Effector memory CD4-positive, alpha-beta T cell (primary cell): ENCODE measurements at regions not wholly inside any gene's neighbourhood (a gene's known extent, or its start where the extent isn't known, plus 50 kb on each side); places are given as distances from the start of the nearest gene placed in this dataset.
"Not testable (repeated sequence)": the region's sequence is repeated elsewhere in the genome, so short reads cannot be mapped to it uniquely, and the experiment has no call there.

Source experiments
- DNase-seq, 3 donors: peaks; one replicate each; pipeline ENCODE4 v3.0.0-alpha.2; 2020
- H3K27ac ChIP-seq: 2 replicates; pipeline ENCODE4 v1.7.0; 2013; ENCODE audit warnings: mild to moderate bottlenecking, low read length, moderate library complexity; ENCODE audit not compliant: insufficient read depth, poor library complexity, severe bottlenecking
- H3K27me3 ChIP-seq: replicated peaks from 2 replicates; pipeline ENCODE4 v1.7.0; 2013; ENCODE audit warnings: mild to moderate bottlenecking, low read length; ENCODE audit not compliant: insufficient read depth, control insufficient read depth, poor library complexity, severe bottlenecking
- H3K36me3 ChIP-seq: 2 replicates; pipeline ENCODE4 v1.7.0; 2013; ENCODE audit warnings: mild to moderate bottlenecking, low read length, moderate library complexity; ENCODE audit not compliant: control insufficient read depth, insufficient read depth
- H3K4me1 ChIP-seq: 2 replicates; pipeline ENCODE4 v1.7.0; 2013; ENCODE audit warnings: low read length, mild to moderate bottlenecking; ENCODE audit not compliant: control insufficient read depth, insufficient read depth, poor library complexity, severe bottlenecking
- H3K4me3 ChIP-seq: 2 replicates; pipeline ENCODE4 v1.7.0; 2013; ENCODE audit warnings: low read length, low read depth, mild to moderate bottlenecking; ENCODE audit not compliant: insufficient read depth, poor library complexity, severe bottlenecking
- H3K9me3 ChIP-seq: 2 replicates; pipeline ENCODE4 v1.7.0; 2013; ENCODE audit warnings: mild to moderate bottlenecking, low read length, moderate library complexity; ENCODE audit not compliant: control insufficient read depth

DNA sequence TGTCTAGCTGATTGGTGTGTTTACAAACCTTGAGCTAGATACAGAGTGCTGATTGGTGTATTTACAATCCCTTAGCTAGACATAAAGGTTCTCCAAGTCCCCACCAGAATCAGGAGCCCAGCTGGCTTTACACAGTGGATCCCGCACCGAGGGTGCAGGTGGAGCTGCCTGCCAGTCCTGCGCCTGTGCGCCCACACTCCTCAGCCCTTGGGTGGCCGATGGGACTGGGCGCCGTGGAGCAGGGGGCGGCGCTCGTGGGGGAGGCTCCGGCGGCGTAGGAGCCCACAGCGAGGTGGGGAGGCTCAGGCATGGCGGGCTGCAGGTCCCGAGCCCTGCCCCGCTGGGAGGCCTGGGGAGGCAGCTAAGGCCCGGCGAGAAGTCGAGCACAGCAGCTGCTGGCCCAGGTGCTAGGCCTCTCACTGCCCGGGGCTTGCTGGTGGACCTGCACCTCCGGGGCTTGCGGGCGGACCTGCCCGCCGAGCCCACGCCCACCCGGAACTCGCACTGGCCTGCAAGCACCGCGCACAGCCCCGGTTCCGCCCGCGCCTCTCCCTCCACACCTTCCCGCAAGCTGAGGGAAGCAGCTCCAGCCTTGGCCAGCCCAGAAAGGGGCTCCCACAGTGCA lies 51.0 kb upstream of the CDYL start:
- not testable (repeated sequence) for H3K4me3 ChIP-seq, H3K36me3 ChIP-seq, H3K9me3 ChIP-seq, H3K4me1 ChIP-seq, DNase-seq, H3K27me3 ChIP-seq, H3K27ac ChIP-seq

DNA sequence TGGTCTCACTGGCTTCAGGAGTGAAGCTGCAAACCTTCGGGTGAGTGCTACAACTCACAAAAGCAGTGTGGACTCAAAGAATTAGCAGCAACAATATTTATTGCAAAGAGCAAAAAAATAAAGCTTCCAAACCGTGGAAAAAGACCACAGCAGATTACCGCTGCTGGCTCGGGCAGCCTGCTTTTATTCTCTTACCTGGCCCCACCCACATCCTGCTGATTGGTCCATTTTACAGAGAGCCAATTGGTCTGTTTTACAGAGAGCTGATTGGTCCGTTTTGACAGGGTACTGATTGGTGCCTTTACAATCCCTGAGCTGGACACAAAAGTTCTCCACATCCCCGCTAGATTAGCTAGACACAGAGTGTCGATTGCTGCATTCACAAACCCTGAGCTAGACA lies 51.5 kb upstream of the CDYL start:
- H3K36me3 ChIP-seq, DNase-seq, H3K9me3 ChIP-seq, H3K27ac ChIP-seq, H3K4me3 ChIP-seq, H3K27me3 ChIP-seq, H3K4me1 ChIP-seq: not testable (repeated sequence)

DNA sequence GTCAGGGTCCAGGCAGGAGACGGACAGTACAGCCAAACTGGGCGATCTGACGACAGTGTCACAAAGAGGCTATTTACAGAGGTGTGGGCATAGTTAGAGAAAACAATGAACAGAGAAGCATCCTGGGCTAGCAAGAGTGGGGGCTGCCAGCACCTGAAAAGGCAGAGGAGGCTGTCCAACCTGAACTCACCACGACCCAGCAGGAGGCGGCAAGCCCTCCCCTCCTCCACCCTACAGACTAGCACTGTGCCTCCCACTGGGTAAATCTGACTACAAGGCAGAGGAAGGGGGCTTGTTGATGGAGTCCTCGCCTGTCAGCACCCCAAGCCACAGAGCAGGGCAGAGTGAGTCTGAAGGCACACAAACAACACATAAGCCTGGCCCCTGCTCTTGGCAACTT lies 52.8 kb upstream of the CDYL start:
- H3K4me3 ChIP-seq: no peak overlapping the region
- no peak overlapping the region for H3K27ac ChIP-seq
- H3K27me3 ChIP-seq: no peaks in the 10 kb centered on the region
- no peaks in the 10 kb centered on the region for H3K4me1 ChIP-seq
- H3K36me3 ChIP-seq: no peaks in the 10 kb centered on the region
- no peaks in the 10 kb centered on the region for H3K9me3 ChIP-seq
- DNase-seq: no peak

GRCh38 chr6:4721368-4721767 lies 54.8 kb upstream of the CDYL start:
- H3K4me1 ChIP-seq, H3K4me3 ChIP-seq: not testable (repeated sequence)

GRCh38 chr6:4719491-4719890 lies 56.7 kb upstream of the CDYL start:
- no peaks in the 10 kb centered on the region for H3K36me3 ChIP-seq
- H3K27me3 ChIP-seq: no peaks in the 10 kb centered on the region
- H3K4me1 ChIP-seq: no peaks in the 10 kb centered on the region
- DNase-seq: no peak
- no peaks in the 10 kb centered on the region for H3K9me3 ChIP-seq
- no peak overlapping the region for H3K27ac ChIP-seq
- no peak overlapping the region for H3K4me3 ChIP-seq

More at GRCh38 chr6:4721368-4721767, 54.8 kb upstream of the CDYL start:
- H3K27ac ChIP-seq, H3K27me3 ChIP-seq, DNase-seq, H3K9me3 ChIP-seq, H3K36me3 ChIP-seq: not testable (repeated sequence)

DNA sequence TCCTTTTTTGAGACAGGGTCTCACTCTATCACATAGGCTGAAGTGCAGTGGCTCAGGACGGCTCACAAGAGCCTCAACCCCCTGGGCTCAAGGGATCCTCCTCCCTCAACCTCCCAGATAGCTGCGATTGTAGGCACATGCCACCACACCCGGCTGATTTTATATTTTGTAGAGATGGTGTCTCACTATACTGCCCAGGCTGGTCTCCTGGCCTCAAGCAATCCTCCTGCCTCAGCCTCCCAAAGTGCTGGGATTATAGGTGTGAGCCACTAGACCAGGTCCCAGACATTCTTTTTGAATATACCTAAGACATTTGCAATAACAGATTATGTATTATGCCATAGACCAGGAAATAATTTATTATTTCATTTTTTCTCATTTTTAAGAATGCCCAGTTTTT lies 58.3 kb upstream of the CDYL start:
- Histone ChIP-seq H3K9me3 (no peaks in the 10 kb centered on the region), H3K4me3 (no peak overlapping the region), H3K36me3 (no peaks in the 10 kb centered on the region), H3K27me3 (no peaks in the 10 kb centered on the region), H3K4me1 (no peaks in the 10 kb centered on the region), H3K27ac (no peak overlapping the region)
- no peak for DNase-seq

GRCh38 chr6:4717124-4717523 lies 59.1 kb upstream of the CDYL start:
- Histone ChIP-seq H3K36me3 (no peaks in the 10 kb centered on the region), H3K27me3 (no peaks in the 10 kb centered on the region), H3K27ac (no peak overlapping the region), H3K4me3 (no peak overlapping the region), H3K9me3 (no peaks in the 10 kb centered on the region), H3K4me1 (no peaks in the 10 kb centered on the region)
- DNase-seq: no peak

DNA sequence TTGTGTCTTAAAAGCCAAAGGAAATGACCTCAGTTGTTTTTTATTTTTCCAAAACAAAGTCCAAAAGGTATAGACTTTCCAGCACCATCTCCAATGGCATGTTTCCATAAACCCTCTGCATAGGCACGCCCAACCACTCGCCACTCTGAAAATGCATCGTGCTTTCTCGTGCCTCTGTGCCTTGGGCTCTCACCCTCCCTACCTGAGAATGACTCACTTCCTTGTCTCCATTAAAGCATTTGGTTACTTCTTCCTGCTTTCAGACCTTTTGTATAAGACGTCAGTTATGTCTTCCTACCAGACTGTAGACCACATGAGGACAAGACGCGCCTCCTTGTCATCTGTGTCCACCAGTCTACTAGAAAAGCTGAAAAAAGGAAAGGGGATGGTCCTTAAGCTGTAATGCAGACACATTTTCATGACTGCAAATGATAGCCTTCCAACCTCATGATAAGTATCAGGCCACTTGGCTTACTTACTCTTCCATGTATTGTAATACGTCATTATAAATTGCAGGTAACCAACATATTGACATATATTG lies 61.2 kb upstream of the CDYL start:
- H3K27ac ChIP-seq: no peak overlapping the region

DNA sequence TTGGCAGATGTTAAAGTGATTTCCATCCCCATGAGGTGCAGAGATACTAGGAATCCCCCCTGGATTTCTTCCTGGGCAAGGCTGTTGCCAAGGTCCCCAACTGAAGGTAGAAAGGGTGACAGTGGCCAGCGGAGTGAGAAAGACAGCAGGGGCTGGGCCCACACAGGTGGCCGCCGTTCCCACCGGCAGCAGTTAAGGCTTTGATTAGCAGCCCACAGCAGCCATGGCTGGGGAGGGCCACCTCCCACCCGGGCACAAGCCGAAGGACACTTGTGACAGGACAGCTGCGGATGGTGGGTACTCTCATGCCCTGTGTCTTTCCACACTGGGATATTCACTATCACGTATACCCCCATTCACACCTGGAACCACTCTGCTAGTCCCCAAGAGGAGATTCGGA lies 63.9 kb upstream of the CDYL start:
- Histone ChIP-seq H3K9me3 (no peaks in the 10 kb centered on the region), H3K27me3 (no peaks in the 10 kb centered on the region), H3K27ac (no peak overlapping the region), H3K4me1 (no peaks in the 10 kb centered on the region), H3K4me3 (no peak overlapping the region), H3K36me3 (no peaks in the 10 kb centered on the region)
- DNase-seq: no peak

More for the DNA sequence above, 61.2 kb upstream of the CDYL start:
- Histone ChIP-seq H3K9me3 (no peaks in the 10 kb centered on the region), H3K36me3 (no peaks in the 10 kb centered on the region), H3K4me1 (no peaks in the 10 kb centered on the region), H3K27me3 (no peaks in the 10 kb centered on the region), H3K4me3 (no peak overlapping the region)
- no peak for DNase-seq

DNA sequence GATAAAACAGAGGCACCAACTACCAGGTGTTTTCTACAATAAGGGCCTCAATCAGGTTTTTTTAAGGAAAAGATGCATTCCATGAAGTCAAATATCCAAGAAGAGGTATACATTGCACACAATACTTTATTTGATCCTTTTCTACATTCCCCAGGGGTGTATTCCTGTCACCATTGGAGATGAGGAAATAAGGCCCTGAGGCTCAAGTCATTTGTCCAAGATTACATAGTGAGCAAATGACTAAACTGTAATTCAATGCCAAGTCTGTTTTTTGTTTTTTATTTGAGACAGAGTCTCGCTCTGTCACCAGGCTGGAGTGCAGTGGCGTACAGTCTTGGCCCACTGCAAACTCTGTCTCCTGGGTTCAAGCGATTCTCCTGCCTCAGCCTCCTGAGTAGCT lies 69.2 kb upstream of the CDYL start:
- no peaks in the 10 kb centered on the region for H3K36me3 ChIP-seq
- H3K4me3 ChIP-seq: no peak overlapping the region
- DNase-seq: no peak
- H3K9me3 ChIP-seq: no peaks in the 10 kb centered on the region
- no peaks in the 10 kb centered on the region for H3K4me1 ChIP-seq
- no peaks in the 10 kb centered on the region for H3K27me3 ChIP-seq
- H3K27ac ChIP-seq: no peak overlapping the region
